HG02943 (cell line): ENCODE measurements at regions not wholly inside any gene's neighbourhood (a gene's known extent, or its start where the extent isn't known, plus 50 kb on each side); places are given as distances from the start of the nearest gene placed in this dataset.
"Not testable (repeated sequence)": the region's sequence is repeated elsewhere in the genome, so short reads cannot be mapped to it uniquely, and the experiment has no call there.

ENCODE experiments used
- ATAC-seq: cut with Tn5 transposase; IDR thresholded peaks from one replicate; pipeline ENCODE4 v1.9.1; 2021; ENCODE audit warnings: mild to moderate bottlenecking, low read depth, moderate library complexity; ENCODE audit not compliant: unreplicated experiment

GRCh38 chr6:170039156-170040114 lies 251.4 kb downstream of the DLL1 start:
- ATAC-seq = no peak

GRCh38 chr6:170038708-170039107 lies 252.2 kb downstream of the DLL1 start:
- ATAC-seq = no peak

- no peak for ATAC-seq
Measured at GRCh38 chr6:170038251-170038650, 252.6 kb downstream of the DLL1 start.

- ATAC-seq = no peak
Measured at GRCh38 chr6:170037541-170038250, 253.2 kb downstream of the DLL1 start.

GRCh38 chr6:170036916-170037315 lies 254.0 kb downstream of the DLL1 start:
- ATAC-seq = no peak

GRCh38 chr6:170036367-170036766 lies 254.5 kb downstream of the DLL1 start:
- not testable (repeated sequence) for ATAC-seq

- no peak for ATAC-seq
Measured at GRCh38 chr6:170035901-170036304, 255.0 kb downstream of the DLL1 start.

- no peak for ATAC-seq
Measured at GRCh38 chr6:170035044-170035443, 255.8 kb downstream of the DLL1 start.

GRCh38 chr6:170034294-170034693 lies 256.6 kb downstream of the DLL1 start:
- ATAC-seq = no peak

- no peak for ATAC-seq
Measured at GRCh38 chr6:170033666-170034065, 257.2 kb downstream of the DLL1 start.

- no peak for ATAC-seq
Measured at GRCh38 chr6:170032706-170033309, 258.1 kb downstream of the DLL1 start.

- ATAC-seq = no peak
Measured at GRCh38 chr6:170032197-170032596, 258.7 kb downstream of the DLL1 start.

- ATAC-seq = no peak
Measured at GRCh38 chr6:170031684-170032121, 259.2 kb downstream of the DLL1 start.

GRCh38 chr6:170030821-170031471 lies 259.9 kb downstream of the DLL1 start:
- no peak for ATAC-seq

- ATAC-seq = no peak
Measured at GRCh38 chr6:170030284-170030815, 260.5 kb downstream of the DLL1 start.

GRCh38 chr6:170029416-170030283 lies 261.2 kb downstream of the DLL1 start:
- ATAC-seq = no peak

GRCh38 chr6:170028629-170029345 lies 262.1 kb downstream of the DLL1 start:
- ATAC-seq = no peak

- no peak for ATAC-seq
Measured at GRCh38 chr6:170027647-170028043, 263.2 kb downstream of the DLL1 start.
